D721Med (cell line): ENCODE measurements at regions not wholly inside any gene's neighbourhood (a gene's known extent, or its start where the extent isn't known, plus 50 kb on each side); places are given as distances from the start of the nearest gene placed in this dataset.

ENCODE experiments used
- DNase-seq: peaks from one replicate; pipeline ENCODE4 v3.0.0; 2011; ENCODE audit warnings: low spot score; ENCODE audit not compliant: insufficient read length
- FAIRE-seq: peaks from 2 replicates; lab custom pipeline; 2011; peaks lifted over from hg19 to GRCh38; lab: Jason Lieb, UNC
- TF ChIP-seq, protein P1 (sequence below): IDR thresholded peaks from 2 replicates; pipeline ENCODE4 v1.5.1; 2012; ENCODE audit warnings: mild to moderate bottlenecking, control low read depth; ENCODE audit not compliant: insufficient read depth; ENCODE audit errors: missing control alignments

DNA sequence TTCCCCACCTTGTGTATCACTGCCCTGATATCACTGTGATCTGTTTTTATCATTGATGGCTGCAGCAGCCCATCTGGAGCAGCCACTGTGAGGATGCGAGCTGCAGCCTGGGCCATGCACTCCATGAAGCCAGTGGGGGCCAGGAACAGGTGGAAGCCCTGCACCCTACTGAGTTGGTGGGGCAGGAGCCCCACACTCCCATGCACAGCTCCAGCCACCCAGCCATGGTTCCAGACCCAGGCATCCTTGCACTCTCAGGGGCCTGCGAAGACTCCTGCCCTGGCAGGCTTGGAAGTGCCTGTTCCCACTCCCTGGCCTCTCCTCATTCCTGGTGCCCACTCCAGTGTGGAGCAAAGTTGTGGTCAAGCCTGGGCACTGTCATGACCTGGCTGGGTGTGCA is 424.0 kb upstream of the FZD8 start:
- FAIRE-seq, result no peak
- no peak for DNase-seq
- TF ChIP-seq, protein P1, sequence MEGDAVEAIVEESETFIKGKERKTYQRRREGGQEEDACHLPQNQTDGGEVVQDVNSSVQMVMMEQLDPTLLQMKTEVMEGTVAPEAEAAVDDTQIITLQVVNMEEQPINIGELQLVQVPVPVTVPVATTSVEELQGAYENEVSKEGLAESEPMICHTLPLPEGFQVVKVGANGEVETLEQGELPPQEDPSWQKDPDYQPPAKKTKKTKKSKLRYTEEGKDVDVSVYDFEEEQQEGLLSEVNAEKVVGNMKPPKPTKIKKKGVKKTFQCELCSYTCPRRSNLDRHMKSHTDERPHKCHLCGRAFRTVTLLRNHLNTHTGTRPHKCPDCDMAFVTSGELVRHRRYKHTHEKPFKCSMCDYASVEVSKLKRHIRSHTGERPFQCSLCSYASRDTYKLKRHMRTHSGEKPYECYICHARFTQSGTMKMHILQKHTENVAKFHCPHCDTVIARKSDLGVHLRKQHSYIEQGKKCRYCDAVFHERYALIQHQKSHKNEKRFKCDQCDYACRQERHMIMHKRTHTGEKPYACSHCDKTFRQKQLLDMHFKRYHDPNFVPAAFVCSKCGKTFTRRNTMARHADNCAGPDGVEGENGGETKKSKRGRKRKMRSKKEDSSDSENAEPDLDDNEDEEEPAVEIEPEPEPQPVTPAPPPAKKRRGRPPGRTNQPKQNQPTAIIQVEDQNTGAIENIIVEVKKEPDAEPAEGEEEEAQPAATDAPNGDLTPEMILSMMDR, result no peak

DNA sequence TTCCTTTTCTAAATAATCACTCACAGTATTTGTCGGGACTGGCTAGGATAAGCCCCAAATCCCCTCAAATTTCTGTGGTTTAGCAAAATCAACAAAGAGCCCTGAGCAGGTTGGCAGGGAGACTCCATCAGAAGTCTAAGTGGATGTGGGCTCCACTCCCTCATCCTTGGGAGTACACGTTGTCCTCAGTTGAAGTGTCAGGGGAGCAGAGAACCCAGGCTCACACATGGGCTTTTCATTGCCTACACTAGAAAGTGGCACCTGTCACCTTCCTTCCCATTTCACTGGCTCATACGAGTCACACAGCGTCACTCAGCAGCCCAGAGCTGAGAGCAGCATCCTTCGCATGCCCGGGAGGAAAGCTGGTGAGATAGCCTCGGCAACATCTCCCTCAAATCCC is 421.3 kb upstream of the FZD8 start:
- DNase-seq (no peak), FAIRE-seq (no peak)
- TF ChIP-seq, protein P1, result no peak

DNA sequence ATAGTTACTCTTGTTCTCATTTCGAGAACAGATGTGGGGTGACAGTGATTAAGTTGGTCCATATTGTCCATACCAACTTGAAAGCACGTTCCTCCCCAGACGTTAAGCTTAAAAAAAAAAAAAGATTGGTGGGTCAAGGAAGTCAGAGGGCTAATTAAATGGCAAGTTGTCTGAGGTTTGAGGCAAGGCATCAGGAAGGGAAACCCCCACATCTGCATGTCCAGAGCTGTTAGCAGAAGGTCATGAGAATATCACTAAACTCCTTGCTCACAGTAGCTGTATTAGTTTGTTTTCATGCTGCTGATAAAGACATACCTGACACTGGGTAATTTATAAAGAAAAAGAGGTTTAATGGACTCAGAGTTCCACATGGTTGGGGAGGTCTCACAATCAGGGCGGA is 415.6 kb upstream of the FZD8 start:
- TF ChIP-seq, protein P1, result no peak
- DNase-seq, result no peak
- FAIRE-seq, result no peak

DNA sequence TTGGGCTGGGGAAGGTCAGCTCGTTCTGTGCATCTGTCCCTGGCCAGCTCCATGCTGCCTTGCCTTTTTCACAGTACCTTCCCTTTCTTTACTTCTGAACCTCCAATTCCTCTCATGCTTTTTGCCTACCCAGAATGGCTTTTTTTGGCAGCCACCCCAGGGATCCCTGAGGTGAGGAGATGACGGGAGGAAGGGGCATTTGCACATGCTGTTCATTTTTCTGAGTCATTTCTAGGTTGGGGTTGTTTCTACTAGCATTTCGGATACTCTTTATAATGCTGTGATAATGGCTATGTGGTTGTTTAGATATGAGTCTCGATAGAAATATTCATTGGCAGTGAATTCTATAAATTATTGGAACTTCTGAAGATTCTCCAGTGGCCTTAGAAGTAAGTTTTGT is 415.1 kb upstream of the FZD8 start:
- FAIRE-seq (no peak), DNase-seq (no peak)
- TF ChIP-seq, protein P1, result no peak

DNA sequence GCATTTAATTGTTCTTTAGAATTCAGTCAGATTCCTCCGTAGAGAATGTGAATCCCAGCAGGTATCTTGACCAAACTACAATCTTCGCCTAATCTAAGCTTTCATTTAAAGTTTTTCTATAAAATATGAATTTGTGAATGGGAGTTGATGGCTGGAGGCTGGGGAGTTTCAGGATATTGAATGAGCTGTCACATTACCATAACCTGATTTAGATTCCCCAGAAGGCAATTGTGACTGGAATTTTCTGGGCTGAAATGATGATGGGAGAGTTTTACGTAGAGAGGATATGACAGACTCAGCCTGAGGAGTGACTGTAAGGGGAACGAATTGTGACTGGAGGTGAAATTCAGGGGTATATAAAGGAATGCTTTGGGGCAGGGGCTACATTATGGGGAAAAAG is 411.7 kb upstream of the FZD8 start:
- FAIRE-seq, result no peak
- no peak for DNase-seq
- TF ChIP-seq, protein P1, result no peak

DNA sequence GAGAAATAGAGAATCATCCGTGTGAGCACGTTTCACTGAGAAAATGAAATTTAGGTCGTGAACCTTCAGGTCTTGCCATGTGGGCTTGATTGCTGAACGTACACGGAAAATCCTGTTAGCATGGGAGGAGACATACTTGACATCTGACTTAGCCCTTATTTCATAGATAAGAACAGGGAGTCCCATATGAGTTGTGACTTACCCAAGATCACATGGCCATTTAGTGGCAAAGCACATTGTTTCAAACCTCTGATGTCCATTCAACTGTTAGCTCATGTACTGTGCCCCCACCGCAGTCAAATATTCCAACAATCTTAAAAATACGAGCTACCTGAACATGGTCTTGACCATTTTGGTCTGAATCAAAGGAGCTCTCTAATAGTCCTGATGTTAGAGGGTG is 411.2 kb upstream of the FZD8 start:
- no peak for DNase-seq
- FAIRE-seq, result no peak
- TF ChIP-seq, protein P1, result no peak

DNA sequence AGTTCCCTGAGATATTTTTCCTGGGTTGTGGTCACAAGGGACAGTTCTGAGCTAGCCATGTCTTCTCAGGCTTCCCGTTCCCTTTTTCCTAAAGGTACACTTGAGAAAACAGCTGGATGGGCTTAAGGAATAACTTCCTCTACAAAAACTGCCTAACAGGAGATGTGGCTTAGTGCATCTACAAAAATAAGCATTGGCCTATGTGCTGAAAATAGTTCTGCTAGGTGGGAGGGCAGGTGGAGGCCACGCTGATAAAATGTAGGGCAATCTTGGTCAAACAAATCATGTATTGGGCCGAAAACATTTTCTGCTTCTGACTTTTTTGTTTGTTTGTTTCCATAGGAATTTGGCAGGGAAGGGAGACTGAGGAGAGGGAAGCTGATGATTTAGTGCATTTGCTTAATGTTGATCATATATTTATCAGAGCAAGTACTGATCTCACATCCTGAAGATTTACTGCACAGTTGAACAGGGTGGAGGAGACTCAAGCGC is 409.4 kb upstream of the FZD8 start:
- TF ChIP-seq, protein P1, result no peak
- FAIRE-seq, result no peak
- DNase-seq, result no peak
